Gastroesophageal sphincter (tissue), 3 donors: ENCODE measurements at regions not wholly inside any gene's neighbourhood (a gene's known extent, or its start where the extent isn't known, plus 50 kb on each side); places are given as distances from the start of the nearest gene placed in this dataset.

Experiments used
- POLR2AphosphoS5 ChIP-seq: sonication (generic); formaldehyde crosslinking; IDR thresholded peaks from one replicate; pipeline ENCODE4 v1.6.1; 2017; ENCODE audit warnings: antibody characterized with exemption
- TF ChIP-seq, protein P1 (sequence below), 4 experiments: fragments of 200-600 bp in 2 of 4; fragments of 450-650 bp in 2 of 4; sonication (generic) in 1 of 4; IDR thresholded peaks; one replicate each; pipeline ENCODE4 v1.5.1; 2017 to 2019; ENCODE audit warnings: antibody characterized with exemption in 4 of 4, mild to moderate bottlenecking in 2 of 4, moderate library complexity in 2 of 4

DNA sequence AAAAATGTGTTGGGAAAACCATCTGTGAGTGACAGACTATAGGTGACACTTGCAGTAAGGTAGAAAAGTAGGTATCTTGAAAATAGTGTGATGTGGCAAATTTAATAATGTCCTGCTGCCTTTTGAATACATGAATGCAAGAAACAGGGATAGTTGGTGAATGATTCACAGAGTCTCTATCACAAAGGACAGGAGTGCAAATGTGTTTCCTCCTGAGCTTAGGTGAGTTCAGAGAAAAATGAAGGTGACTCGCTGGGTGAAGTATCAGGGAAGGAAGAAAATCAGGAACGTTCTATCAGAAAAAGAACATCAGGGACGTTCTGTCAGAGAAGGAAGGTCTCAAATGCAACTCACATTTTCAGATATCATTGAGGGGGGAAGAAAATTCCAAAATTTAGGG, 557.8 kb upstream of the SLC35B3 start:
- TF ChIP-seq, protein P1, sequence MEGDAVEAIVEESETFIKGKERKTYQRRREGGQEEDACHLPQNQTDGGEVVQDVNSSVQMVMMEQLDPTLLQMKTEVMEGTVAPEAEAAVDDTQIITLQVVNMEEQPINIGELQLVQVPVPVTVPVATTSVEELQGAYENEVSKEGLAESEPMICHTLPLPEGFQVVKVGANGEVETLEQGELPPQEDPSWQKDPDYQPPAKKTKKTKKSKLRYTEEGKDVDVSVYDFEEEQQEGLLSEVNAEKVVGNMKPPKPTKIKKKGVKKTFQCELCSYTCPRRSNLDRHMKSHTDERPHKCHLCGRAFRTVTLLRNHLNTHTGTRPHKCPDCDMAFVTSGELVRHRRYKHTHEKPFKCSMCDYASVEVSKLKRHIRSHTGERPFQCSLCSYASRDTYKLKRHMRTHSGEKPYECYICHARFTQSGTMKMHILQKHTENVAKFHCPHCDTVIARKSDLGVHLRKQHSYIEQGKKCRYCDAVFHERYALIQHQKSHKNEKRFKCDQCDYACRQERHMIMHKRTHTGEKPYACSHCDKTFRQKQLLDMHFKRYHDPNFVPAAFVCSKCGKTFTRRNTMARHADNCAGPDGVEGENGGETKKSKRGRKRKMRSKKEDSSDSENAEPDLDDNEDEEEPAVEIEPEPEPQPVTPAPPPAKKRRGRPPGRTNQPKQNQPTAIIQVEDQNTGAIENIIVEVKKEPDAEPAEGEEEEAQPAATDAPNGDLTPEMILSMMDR (IDR thresholded peaks at IDR 0.05): no peak
- TF ChIP-seq POLR2AphosphoS5: no peak
